ENCODE measurements at regions not wholly inside any gene's neighbourhood (a gene's known extent, or its start where the extent isn't known, plus 50 kb on each side); places are given as distances from the start of the nearest gene placed in this dataset.

DNA sequence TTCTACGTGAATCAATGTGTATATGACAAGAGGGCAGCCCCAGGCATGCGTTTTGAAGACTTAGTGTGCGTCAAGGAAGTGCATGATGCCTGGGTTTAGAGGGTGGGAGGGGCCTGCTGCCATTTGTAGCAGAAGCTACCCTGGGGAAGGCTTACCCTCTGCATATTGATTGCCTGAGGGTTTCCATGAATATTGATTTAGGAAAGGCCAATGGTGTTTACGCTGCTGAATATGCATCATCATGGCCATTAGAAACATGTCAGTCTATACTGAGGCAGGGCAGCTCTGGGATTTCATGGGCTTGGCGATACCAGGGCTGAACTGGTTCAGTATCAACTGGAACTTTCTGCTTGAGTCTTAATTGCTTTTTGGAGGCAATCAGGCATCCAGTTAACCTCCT lies 259.3 kb downstream of the DCDC2C start:
- DNase-seq, result no peak

DNA sequence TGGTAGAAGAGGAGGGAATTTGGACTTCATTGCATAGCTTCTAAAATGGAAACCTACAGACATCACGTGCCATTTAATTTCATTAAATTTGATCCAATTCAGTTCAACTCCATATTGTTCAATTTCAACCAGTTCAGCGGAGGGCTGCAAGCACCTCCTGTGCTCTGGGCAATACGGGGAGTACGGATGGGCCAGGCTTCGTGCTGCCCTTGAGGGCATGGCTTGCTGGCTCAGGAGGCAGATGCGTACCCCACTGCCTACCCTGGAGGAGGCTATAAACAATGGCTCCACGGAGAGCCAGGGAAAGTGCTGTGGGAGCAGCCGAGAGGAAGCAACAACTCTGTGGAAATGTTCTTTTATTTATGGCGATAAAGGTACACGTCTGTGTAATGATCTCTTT lies 261.8 kb downstream of the DCDC2C start:
- DNase-seq, result no peak

DNA sequence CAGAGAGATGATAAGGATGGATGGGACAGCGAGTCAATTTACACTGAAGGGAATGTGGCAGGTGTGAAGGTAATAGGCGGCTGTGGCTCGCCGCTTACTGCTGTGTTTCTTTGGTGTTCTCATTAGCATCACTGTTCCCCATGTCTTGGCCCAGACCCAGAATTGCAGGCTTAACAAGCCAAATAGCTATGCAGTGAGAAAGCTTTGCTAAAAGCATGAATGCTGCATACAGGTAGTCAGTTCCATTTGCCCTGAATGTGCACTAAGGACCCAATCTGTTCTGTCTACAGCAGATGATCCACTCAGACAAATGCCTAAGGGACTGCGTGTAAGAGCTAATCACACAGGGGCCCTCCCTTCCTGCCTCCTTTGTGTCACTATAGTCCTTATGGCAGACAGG lies 262.6 kb downstream of the DCDC2C start:
- no peak for DNase-seq

DNA sequence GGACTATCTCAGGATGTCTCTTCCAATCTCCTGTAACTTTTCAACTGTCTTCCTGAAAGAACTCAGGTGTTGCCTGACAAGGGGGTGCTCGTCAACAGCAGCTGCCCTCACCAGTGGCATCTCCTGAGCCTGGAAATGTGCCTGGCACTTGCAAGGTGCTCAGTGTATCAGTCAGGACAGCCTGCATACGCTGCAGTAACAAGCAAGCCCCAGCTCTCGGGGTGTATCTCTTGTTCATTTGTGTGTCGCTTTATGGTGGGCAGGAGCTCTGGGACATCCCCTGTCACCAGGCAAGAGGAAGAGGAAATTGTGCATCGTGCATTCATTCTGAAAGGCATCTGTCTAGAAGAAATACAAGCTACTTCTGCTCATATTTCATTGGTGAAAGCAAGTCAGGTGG lies 263.1 kb downstream of the DCDC2C start:
- DNase-seq, result no peak

DNA sequence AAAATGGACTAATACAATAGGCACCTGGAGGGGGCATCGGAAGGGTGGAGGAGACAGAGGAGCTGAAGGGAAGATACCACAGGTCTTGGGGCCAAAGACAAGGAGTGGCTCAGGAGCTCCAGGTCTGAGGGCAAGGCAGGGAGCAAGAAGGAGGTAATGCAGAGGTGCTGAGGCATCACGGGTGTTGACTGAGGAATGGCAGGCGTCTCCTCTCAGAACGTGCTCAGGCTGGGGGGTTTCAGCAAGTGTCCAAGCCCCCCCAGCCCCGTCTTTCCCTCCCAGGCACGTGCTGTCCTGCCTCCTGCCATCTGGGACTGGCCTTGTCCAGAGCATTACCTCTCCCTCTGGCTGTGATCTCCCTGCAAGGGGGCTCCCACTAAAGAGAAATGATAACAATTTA lies 265.4 kb downstream of the DCDC2C start:
- no peak for DNase-seq

DNA sequence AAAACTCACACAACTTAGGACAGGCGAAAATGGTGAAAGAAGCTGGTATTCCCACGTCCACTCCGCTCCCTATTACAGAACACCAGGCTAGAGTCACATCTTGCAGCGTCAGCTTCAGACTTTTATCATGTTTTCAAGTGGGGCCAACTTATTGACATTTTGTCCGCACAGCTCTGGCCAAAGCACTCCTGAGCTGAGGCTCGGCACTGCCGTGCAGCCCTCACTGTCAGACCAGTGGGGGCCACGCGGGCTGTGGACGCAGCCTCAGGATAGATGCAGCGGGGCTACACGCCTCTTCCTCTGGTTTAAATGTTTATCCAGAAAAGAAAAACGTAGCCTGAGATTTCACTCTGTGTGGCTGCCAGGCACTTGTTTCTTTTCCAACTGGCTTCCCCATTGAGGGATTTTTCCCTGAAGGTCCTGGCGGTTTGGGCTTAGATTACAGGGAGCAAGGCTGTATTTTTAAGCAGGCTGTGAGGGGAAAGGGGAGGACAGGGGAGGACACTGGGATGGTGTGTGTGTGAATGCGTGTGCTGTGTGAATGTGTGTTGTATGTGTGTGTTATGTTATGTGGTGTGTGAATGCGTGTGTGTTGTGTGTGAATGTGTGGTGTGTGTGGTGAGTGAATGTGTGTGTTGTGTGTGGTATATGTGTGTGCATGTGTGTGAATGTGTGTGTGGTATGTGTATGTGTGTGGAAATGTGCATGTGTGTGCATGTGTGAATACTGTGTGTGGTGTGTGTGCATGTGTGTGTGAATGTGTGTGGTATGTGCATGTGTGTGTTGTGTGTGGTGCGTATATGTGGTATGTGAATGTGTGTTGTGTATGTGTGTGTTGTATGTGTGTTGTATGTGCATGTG lies 267.6 kb downstream of the DCDC2C start:
- peak; percentile 31 for DNase-seq

DNA sequence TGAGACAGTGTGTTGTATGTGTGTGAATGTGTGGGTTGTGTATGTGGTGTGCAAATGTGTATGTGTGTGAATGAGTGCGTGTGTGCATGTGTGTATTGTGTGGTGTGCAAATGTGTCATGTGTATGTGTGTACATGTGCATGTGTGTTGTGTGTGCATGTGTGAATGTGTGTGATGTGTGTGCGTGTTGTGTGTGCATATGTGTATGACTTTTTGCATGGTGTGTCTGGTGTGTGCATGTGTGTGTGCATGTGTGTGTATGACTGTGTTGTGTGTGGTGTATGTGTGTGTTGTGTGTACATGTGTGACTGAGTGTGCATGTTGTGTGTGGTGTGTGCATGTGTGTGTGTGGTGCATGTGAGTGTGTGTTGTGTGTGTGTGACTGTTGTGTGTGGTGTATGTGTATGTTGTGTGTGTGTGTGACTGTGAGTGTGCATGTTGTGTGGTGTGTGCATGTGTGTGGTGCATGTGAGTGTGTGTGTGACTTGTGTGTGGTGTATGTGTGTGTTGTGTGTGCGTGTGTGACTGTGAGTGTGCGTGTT lies 268.3 kb downstream of the DCDC2C start:
- no peak for DNase-seq

DNA sequence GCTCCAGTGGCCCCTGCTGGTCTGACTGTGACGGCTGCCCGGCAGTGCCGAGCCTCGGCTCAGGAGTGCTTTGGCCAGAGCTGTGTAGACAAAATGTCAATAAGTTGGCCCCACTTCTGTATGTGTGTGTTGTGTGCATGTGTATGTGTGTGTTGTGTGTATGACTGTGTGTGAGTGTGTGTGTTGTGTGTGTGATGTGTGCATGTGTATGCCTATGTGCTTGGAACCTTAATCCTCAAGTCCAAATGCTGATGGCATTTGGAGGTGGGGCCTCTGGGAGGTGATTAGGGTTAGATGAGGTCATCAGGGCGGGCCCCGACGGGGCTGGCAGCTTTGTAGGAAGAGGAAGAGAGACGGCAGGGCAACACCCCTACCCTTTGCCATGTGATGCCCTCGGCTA lies 269.0 kb downstream of the DCDC2C start:
- no peak for DNase-seq

DNA sequence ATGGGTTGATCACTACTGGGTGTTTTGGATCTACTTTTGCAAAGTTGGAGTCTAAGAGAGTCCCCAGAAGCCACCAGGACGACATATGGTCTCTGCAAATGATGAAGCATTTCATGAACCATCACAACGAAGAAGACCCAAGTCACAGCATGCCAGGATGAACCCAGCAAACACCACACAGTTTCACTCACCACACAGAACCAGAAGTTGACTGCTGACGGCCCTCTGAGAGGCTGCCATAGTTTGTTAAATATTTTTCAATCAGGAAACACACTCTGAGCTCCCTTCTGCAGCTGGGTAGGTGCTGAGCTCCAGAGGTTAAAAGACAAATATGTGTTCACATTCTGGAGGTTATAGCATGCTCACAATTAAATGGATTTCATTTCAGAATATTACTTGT lies 271.4 kb downstream of the DCDC2C start:
- no peak for DNase-seq

DNA sequence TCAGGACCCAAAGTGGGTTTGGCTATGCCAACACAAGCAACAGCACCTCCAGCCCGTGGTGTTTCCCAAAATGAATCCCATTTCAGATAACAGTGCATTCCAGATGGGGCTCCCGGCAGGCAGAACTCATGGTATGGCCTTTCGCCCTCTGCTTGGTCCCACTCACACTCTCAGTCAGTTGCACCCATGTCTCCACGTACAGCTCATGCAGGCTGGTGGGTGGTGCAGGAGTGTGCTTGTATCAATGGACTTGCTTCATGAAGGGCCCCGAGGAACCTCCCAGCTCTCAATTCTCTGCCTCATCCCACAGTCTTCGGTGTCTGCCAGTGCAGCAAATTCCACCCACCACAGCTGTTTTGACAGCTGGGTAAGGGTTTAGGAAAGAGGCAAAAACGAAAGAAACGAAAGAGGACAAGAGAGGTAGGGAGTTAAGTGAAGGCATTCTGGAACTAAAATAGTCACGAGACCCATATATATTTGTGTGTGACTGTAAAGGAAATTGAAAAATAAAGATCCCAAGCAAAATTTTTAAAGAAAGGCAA lies 278.1 kb downstream of the DCDC2C start:
- peak; percentile 51 for DNase-seq

DNA sequence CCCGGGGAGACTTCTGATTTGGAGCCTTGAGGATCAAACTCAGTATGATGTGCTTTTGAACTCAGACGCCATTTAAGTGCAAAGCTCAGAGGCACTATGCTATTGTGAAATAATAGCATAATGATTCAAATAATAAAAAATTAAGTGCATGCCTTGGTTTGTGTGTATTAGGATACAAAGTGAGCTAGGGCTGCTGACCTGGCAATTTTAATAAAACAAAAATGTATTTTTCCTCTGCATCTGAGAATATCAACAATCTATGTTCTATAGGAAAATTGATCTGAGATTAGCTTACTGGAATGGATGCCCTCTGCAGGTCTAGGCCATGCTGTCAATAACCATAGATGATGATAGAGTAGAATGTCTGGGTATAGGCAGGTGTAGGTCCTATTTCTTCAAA lies 278.8 kb downstream of the DCDC2C start:
- DNase-seq, result no peak

DNA sequence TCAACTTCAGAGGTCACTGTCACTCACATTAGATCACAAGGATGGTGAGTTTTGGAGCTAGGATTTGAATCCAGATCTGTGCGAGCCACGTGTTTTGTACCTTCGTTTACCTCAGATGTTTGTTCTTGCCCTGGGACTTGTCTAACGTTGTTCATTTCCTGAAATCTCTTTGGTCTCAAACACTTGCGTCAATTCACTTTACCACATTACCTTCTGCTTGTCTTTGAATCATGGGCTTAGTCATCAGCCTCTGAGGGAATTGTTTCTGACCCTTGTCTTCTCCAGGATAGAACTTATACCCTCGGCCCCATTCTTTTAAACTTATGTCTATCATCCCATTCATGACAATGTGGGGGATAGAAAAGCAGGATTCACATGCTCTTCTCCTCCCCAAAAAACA lies 282.7 kb downstream of the DCDC2C start:
- DNase-seq, result no peak

DNA sequence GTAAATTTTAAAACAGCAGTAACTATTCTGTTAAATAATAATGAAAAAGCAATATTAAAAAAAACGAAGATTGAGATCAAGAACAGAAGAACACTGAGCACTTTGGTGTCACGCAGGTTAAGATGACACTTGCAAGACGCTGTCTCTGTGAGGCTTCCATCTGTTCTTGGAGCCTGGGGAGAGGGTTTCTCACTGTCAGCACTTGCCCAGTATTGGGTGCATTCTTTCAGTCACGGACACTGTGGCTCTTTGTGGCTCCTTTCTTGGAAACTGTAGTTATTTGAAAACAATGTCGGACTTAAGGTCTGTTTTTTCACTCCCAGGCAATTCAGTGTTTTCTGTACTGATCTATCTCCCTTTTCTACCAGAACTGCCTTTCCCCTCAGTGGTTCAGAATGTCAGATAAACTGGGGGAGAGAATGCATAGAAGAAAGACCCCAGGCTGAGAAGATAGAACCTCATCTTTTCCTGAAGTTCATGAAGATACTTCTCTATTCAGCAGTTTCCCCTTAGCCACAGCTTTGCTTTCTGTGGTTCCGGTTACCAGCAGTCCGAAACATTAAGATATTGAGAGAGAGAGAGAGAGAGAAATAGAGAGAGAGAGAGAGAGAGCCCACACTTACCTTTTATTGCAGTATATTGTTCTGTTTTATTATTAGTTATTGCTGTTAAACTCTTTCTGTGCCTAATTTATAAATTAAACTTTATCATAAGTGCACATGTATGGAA lies 283.3 kb downstream of the DCDC2C start:
- no peak for DNase-seq

DNA sequence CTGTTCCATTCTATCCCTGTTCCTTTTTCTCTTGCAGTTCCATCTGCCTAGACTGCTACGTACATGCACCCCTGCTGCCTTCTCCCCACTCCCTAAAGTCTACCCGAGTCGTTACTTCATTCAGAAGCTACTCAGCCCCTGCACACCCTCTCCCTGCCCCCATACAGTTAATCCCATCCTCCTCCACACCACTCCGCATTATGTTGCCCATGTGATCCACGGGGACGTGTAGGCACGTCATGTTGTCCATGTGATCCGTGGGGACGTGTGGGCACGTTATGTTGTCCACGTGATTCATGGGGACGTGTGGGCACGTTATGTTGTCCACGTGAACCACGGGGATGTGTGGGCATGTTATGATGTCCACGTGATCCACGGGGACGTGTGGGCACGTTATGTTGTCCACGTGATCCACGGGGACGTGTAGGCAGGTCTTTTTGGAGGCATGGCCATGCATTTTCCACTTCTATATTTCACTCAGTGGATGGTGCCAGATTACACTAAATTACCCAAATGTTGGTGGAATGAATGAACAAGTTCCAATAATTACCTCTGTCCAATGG lies 299.5 kb downstream of the DCDC2C start:
- DNase-seq, result no peak

DNA sequence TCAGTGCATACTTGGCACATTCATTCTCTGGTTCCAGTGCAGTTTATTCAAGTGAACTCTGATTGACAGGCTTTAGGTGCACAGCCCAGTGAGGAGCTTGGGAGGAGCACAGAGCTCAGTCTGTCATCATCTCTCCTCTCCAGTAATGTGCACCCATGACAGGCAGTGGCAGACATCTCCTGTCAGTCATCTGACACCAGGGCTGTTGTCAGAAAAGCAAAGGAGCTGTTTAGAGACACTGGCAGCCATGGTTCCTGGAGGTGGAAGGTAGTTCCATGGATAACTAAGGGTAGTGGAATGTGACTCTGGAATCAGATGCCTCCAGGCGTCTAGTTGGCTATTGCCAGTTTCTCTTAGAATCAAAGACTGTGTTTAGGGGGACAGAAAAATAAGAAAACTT lies 308.8 kb downstream of the DCDC2C start:
- DNase-seq, result no peak

DNA sequence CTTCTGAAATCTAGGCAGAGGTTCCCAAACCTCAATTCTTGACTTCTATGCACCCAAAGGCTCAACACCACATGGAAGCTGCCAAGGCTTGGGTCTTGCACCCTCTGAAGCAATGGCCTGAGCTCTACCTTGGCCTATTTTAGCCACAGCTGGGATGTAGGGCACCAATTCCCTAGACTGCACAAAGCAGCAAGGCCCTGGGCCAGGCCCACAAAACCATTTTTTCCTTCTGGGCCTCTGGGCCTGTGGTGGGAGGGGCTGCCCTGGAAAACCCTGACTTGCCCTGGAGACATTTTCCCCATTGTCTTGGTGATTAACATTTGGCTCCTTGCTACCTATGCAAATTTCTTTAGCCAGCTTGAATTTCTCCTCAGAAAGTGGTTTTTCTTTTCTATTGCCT lies 315.2 kb downstream of the DCDC2C start:
- no peak for DNase-seq

DNA sequence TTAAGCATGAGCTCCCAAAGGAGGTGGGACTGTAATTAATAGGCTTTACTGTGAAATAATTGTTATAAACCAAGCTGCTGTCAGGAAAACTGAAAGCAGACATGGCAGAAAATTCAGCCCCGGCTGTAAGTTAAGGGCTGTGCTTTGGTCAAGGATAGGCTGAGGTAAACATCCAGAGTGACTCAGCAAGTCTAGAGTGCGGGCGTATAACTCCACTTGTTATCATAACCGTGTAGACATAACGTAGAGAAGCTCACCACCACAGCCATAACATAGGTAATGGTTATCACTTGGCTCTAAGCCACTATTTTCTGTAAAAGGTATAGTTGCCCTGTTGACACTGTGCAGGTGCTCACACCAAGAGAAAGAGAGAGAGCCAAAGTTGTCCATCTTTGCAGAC lies 316.8 kb downstream of the DCDC2C start:
- no peak for DNase-seq

DNA sequence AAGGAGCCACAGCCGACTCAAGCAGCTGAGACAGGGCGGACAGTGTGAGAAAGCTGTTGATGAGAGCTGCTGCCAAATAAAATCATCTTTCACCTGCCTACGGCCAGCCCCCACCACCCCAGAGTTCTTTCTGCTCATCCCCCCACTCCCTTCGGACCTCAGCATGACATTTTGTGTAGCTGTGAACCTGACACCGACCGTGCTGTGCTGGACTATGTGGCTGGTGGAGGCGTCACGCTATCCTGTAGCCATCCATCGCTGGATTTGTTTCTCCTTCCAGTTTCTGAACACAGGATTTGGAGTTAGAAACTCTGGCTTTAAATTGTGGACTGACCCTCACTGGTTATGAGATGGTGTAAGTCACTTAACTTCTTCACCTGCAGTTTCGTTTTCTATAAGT lies 317.3 kb downstream of the DCDC2C start:
- DNase-seq, result no peak

DNA sequence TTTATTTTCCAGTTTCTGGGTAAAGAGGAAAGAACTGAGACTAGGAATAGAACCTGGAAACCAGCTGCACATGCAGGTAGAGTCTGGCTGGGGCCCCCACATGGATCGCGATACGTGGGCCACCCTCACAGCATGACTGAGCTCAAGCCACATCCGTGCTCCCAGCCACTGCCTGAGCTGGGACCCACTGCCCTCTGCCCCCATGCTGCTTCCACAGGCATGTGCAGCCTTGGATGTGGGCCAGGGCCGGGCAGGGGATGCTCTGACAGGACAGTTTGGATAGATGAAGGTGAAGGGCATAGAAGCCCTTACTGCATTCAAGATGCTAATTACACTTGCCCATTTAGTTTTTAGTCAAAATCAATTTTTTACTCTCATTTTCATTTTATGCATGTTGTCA lies 321.2 kb downstream of the DCDC2C start:
- DNase-seq, result no peak

DNA sequence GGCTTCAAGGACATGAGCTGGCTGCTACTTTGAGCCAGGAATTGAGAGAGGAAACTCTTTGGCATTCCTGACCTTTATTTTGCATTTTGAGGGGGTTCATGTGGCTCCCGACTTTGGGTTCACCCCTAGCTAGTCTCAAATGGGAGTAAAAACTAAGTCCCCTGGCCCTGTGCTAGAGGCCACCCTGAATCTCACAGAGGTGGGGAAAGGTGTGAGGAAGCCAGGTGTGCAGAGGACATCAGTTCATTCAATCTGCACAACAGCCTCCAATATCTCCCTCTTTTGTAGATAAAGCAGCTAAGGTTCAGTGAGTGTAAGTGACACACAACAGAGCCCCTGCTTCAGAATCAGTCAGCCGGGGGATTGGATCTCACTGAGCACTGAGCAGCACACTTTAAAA lies 325.7 kb downstream of the DCDC2C start:
- DNase-seq, result no peak

DNA sequence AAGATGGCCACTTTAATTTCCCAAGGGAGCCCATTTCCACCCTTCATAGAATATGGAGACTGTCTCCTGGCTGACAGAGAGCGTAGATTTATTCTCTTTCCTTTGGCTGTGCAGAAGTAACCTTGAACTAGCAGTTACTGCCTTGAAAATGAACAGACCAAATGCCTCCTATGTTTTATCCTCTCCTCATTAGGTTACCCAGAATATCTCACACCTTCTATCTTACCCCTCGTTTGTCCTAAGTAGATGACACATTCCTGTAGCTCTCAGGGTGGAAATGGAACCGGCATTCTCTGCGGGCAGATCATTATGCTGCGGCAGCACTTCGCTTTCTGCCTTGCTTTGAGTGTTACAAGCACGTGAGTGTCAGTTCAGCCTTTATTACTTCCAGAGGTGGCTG lies 336.5 kb downstream of the DCDC2C start:
- DNase-seq, result no peak

DNA sequence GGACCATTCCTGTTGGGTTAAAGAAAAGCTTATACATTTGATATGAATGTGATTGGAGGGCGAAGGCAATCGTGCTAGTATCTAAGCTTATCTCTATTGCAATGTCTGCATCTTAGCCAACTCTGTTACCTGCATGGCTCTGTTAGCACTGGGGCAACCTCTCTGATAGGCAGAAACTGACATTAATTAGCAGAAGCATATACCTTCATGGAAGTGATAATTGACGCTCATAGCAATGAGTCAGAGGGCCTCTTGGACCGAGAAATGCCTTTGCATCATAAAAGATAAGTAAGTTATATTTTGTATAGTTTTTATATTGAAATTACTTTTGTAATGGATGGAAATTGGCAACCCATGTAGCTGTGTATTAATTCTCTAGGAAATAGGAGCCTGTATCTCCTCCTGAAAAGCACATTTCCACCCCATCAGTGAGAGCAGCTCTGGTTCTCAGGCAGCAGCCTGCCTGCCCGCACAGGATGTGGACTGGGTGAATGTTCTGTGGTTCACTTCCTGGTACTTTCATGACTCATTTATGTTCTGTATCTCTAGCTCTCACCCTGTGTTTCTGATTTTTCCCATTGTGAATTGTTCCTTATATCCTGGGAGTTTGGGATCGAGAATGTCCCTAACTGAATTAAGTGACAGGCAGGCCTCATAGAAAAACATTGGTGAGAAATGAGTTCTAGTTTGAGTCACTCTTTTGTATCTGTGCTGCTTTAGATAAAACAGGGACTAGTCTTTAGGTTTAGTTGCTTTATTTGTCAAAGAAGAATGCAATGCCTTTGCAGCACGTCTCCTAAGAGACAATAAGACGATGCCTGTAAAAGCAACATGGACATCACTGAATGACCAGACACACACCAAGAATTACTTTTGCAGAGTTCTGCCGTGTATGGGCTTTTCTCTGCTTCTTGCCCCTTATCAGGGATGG lies 344.9 kb downstream of the DCDC2C start:
- no peak for DNase-seq

Data from right hindlimb (tissue), 1 donor.